GM12878 (cell line): ENCODE measurements at regions not wholly inside any gene's neighbourhood (a gene's known extent, or its start where the extent isn't known, plus 50 kb on each side); places are given as distances from the start of the nearest gene placed in this dataset.

ENCODE experiments used
- ATF2 ChIP-seq: IDR thresholded peaks from 2 replicates; pipeline ENCODE4 v1.6.1; 2012; ENCODE audit warnings: low read length, inconsistent platforms
- CTCF ChIP-seq, 3 experiments: IDR thresholded peaks in 2 of 3; conservative IDR thresholded peaks in 1 of 3; 2 replicates each; pipeline ENCODE4 v1.5.1; 2011; ENCODE audit warnings: low read depth in 3 of 3, low read length in 3 of 3, mild to moderate bottlenecking in 3 of 3, control low read depth in 2 of 3, moderate library complexity in 2 of 3, inconsistent platforms in 1 of 3, mixed read lengths in 1 of 3; ENCODE audit not compliant: control insufficient read depth in 2 of 3, insufficient read depth in 1 of 3; ENCODE audit errors: extremely low read depth in 1 of 3
- FOXM1 ChIP-seq: IDR thresholded peaks from 2 replicates; pipeline ENCODE4 v1.6.1; 2012; ENCODE audit warnings: low read depth, mild to moderate bottlenecking, inconsistent platforms, low read length, moderate library complexity
- POLR2AphosphoS2 ChIP-seq: IDR thresholded peaks from 2 replicates; pipeline ENCODE4 v1.6.1; 2011; ENCODE audit warnings: low read depth, mild to moderate bottlenecking, low read length, improper control_type of control experiment, moderate library complexity
- SRF ChIP-seq, 2 experiments: IDR thresholded peaks; 2 replicates each; pipeline ENCODE4 v1.6.1; 2011; ENCODE audit warnings: low read depth in 2 of 2, low read length in 2 of 2, mild to moderate bottlenecking in 1 of 2, moderate library complexity in 1 of 2
- USF2 ChIP-seq: IDR thresholded peaks from 2 replicates; pipeline ENCODE4 v1.6.1; 2011; ENCODE audit warnings: low read depth, low read length, improper control_type of control experiment, borderline replicate concordance

DNA sequence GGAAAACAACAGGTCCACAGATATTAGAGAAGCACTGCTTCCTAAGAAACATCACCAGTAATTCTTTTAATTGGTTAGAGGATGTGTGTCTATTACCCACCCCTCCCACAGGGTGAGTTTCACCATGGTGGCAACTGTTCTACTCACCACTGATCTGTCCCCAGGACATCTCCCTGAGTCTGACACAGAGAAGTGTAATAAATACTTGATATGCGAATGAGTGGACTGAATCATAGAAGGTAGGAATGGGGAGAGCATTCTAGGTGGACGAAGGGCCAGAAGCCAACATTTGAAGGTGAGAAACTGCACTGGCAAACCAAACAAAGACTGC is 452.7 kb upstream of the PROK2 start:
- no peak for TF ChIP-seq ATF2
- TF ChIP-seq CTCF (IDR thresholded peaks at IDR 0.05 in 2 of 3, conservative IDR thresholded peaks at IDR 0.05 in 1 of 3; ENCODE audit: control insufficient read depth in 2 of 3, extremely low read depth in 1 of 3, insufficient read depth in 1 of 3, low read depth in 3 of 3, low read length in 3 of 3): no peak
- no peak for TF ChIP-seq FOXM1
- TF ChIP-seq SRF (IDR thresholded peaks at IDR 0.05; ENCODE audit: low read depth in 2 of 2, low read length in 2 of 2): no peak
- TF ChIP-seq USF2: no peak
- no peak for TF ChIP-seq POLR2AphosphoS2
